HEK293 (cell line): ENCODE measurements at regions not wholly inside any gene's neighbourhood (a gene's known extent, or its start where the extent isn't known, plus 50 kb on each side); places are given as distances from the start of the nearest gene placed in this dataset.

Experiments
- CTCF ChIA-PET: fragments of 350-600 bp; formaldehyde crosslinking; extraction: SDS; loops from one replicate; lab custom pipeline; 2021; ENCODE audit warnings: antibody characterized with exemption; lab: Yijun Ruan, JAX
- POLR2A ChIA-PET: fragments of 300-600 bp; formaldehyde crosslinking; extraction: SDS; loops from one replicate; lab custom pipeline; 2020; ENCODE audit warnings: antibody characterized with exemption, inconsistent platforms; lab: Yijun Ruan, JAX
- H3K27ac ChIP-seq: fragments of 200-500 bp; sonication (Bioruptor generic); 2 replicates; pipeline ENCODE4 v1.5.1; 2014; ENCODE audit warnings: low read depth, low read length, control low read depth, inconsistent platforms; ENCODE audit errors: extremely low read depth
- H3K36me3 ChIP-seq, 2 experiments: fragments of 200-500 bp in 1 of 2; sonication (Bioruptor generic) in 1 of 2; 1 replicate in 1 of 2; 2 replicates in 1 of 2; pipeline ENCODE4 v1.5.1; 2014 to 2017; ENCODE audit warnings: inconsistent platforms in 2 of 2, low read length in 2 of 2; ENCODE audit not compliant: control insufficient read depth in 2 of 2, insufficient read depth in 1 of 2
- H3K4me1 ChIP-seq: fragments of 200-500 bp; sonication (Bioruptor generic); 2 replicates; pipeline ENCODE4 v1.5.1; 2014; ENCODE audit warnings: mild to moderate bottlenecking, low read length, inconsistent platforms; ENCODE audit not compliant: control insufficient read depth, insufficient read depth
- H3K4me3 ChIP-seq: 2 replicates; pipeline ENCODE4 v1.5.1; 2011; ENCODE audit warnings: low read depth, mild to moderate bottlenecking, control low read depth, low read length, moderate library complexity
- H3K9me3 ChIP-seq: fragments of 200-500 bp; sonication (Bioruptor generic); 2 replicates; pipeline ENCODE4 v1.5.1; 2014; ENCODE audit warnings: low read depth, low read length, inconsistent platforms; ENCODE audit not compliant: control insufficient read depth, insufficient read depth
- TRIM28 ChIP-seq: IDR thresholded peaks from 2 replicates; pipeline ENCODE4 v1.6.1; 2011; ENCODE audit warnings: low read length, control low read depth, borderline replicate concordance
- ZBTB1 ChIP-seq: fragments of 450-650 bp; formaldehyde crosslinking; IDR thresholded peaks from 2 replicates; pipeline ENCODE4 v1.5.1; 2016; ENCODE audit warnings: missing biosample characterization, missing genetic modification characterization
- ZBTB44 ChIP-seq: fragments of 450-650 bp; IDR thresholded peaks from 2 replicates; pipeline ENCODE4 v1.5.1; 2018; ENCODE audit warnings: missing biosample characterization, mild to moderate bottlenecking, missing genetic modification characterization
- ZNF2 ChIP-seq: fragments of 450-650 bp; formaldehyde crosslinking; IDR thresholded peaks from 2 replicates; pipeline ENCODE4 v1.5.1; 2016; ENCODE audit warnings: missing biosample characterization, missing genetic modification characterization
- ZNF221 ChIP-seq: fragments of 450-650 bp; formaldehyde crosslinking; IDR thresholded peaks from 2 replicates; pipeline ENCODE4 v1.5.1; 2017; ENCODE audit warnings: missing biosample characterization, missing genetic modification characterization, borderline replicate concordance
- ZNF23 ChIP-seq: fragments of 450-650 bp; formaldehyde crosslinking; IDR thresholded peaks from 2 replicates; pipeline ENCODE4 v1.5.1; 2016; ENCODE audit warnings: missing biosample characterization, missing genetic modification characterization, borderline replicate concordance
- ZNF571 ChIP-seq: fragments of 450-650 bp; formaldehyde crosslinking; IDR thresholded peaks from 2 replicates; pipeline ENCODE4 v1.5.0; 2017; ENCODE audit warnings: missing biosample characterization, missing genetic modification characterization
- ZNF580 ChIP-seq: fragments of 450-650 bp; formaldehyde crosslinking; IDR thresholded peaks from 2 replicates; pipeline ENCODE4 v1.5.1; 2016; ENCODE audit warnings: missing biosample characterization, missing genetic modification characterization
- ZNF76 ChIP-seq: fragments of 450-650 bp; formaldehyde crosslinking; IDR thresholded peaks from 2 replicates; pipeline ENCODE4; 2016; ENCODE audit warnings: low read depth, missing biosample characterization, missing genetic modification characterization, borderline replicate concordance
- ZSCAN30 ChIP-seq: fragments of 450-650 bp; IDR thresholded peaks from 2 replicates; pipeline ENCODE4 v1.5.1; 2018; ENCODE audit warnings: missing biosample characterization, mild to moderate bottlenecking, missing genetic modification characterization, moderate library complexity
- TF ChIP-seq, protein P1 (sequence below): fragments of 450-650 bp; formaldehyde crosslinking; IDR thresholded peaks from 2 replicates; pipeline ENCODE4; 2016; ENCODE audit warnings: missing biosample characterization, missing genetic modification characterization
- TF ChIP-seq, protein P2 (sequence below): fragments of 450-650 bp; formaldehyde crosslinking; IDR thresholded peaks from 2 replicates; pipeline ENCODE4 v1.5.1; 2016; ENCODE audit warnings: missing biosample characterization, missing genetic modification characterization
- TF ChIP-seq, protein P3 (sequence below): fragments of 450-650 bp; formaldehyde crosslinking; IDR thresholded peaks from 2 replicates; pipeline ENCODE4 v1.5.1; 2016; ENCODE audit warnings: missing biosample characterization, missing genetic modification characterization, borderline replicate concordance

DNA sequence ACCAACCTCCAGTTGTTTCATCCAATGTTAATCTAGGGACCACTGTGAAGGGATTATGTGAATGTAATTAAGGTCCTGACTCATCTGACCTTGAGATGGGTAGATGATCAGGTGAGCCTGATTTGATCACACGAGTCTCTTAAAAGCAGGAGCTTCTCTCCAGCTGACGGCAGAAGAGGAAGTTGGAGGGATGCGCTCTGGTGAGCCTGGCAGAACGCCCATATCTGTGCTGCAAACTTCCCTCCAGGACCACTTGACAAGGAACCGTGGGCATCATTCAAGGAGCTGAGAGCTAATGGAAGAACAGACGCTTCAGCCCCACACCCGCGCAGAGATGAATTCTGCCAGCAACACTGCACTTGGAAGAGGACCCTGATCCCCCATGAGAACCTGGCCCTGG is 642.4 kb downstream of the TNS3 start (continued):
- TF ChIP-seq, protein P1, sequence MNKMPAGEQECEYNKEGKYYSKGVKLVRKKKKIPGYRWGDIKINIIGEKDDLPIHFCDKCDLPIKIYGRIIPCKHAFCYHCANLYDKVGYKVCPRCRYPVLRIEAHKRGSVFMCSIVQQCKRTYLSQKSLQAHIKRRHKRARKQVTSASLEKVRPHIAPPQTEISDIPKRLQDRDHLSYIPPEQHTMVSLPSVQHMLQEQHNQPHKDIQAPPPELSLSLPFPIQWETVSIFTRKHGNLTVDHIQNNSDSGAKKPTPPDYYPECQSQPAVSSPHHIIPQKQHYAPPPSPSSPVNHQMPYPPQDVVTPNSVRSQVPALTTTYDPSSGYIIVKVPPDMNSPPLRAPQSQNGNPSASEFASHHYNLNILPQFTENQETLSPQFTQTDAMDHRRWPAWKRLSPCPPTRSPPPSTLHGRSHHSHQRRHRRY (tag by site-specific recombination), result no peak
- no peak for TF ChIP-seq ZNF221 (tag by site-specific recombination)
- TF ChIP-seq, protein P2, sequence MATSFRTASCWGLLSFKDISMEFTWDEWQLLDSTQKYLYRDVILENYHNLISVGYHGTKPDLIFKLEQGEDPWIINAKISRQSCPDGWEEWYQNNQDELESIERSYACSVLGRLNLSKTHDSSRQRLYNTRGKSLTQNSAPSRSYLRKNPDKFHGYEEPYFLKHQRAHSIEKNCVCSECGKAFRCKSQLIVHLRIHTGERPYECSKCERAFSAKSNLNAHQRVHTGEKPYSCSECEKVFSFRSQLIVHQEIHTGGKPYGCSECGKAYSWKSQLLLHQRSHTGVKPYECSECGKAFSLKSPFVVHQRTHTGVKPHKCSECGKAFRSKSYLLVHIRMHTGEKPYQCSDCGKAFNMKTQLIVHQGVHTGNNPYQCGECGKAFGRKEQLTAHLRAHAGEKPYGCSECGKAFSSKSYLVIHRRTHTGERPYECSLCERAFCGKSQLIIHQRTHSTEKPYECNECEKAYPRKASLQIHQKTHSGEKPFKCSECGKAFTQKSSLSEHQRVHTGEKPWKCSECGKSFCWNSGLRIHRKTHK (tag by site-specific recombination), result no peak

- POLR2A ChIA-PET, result no interaction called here
- CTCF ChIA-PET, result interaction anchor here (0.7 to 0.8 kb wide), 2 partner anchors 15 kb away, joined by 3 read pairs; no protein-coding TSS in a partner anchor
- Histone ChIP-seq H3K4me1 (no peaks in the 10 kb centered on the region), H3K4me3 (no peak overlapping the region), H3K27ac (no peak overlapping the region), H3K9me3 (no peaks in the 10 kb centered on the region), H3K36me3 (no peaks in the 10 kb centered on the region)
- TF ChIP-seq ZNF571 (tag by site-specific recombination) (no peak), TRIM28 (no peak), ZNF23 (tag by site-specific recombination) (no peak)
- TF ChIP-seq, protein P3, sequence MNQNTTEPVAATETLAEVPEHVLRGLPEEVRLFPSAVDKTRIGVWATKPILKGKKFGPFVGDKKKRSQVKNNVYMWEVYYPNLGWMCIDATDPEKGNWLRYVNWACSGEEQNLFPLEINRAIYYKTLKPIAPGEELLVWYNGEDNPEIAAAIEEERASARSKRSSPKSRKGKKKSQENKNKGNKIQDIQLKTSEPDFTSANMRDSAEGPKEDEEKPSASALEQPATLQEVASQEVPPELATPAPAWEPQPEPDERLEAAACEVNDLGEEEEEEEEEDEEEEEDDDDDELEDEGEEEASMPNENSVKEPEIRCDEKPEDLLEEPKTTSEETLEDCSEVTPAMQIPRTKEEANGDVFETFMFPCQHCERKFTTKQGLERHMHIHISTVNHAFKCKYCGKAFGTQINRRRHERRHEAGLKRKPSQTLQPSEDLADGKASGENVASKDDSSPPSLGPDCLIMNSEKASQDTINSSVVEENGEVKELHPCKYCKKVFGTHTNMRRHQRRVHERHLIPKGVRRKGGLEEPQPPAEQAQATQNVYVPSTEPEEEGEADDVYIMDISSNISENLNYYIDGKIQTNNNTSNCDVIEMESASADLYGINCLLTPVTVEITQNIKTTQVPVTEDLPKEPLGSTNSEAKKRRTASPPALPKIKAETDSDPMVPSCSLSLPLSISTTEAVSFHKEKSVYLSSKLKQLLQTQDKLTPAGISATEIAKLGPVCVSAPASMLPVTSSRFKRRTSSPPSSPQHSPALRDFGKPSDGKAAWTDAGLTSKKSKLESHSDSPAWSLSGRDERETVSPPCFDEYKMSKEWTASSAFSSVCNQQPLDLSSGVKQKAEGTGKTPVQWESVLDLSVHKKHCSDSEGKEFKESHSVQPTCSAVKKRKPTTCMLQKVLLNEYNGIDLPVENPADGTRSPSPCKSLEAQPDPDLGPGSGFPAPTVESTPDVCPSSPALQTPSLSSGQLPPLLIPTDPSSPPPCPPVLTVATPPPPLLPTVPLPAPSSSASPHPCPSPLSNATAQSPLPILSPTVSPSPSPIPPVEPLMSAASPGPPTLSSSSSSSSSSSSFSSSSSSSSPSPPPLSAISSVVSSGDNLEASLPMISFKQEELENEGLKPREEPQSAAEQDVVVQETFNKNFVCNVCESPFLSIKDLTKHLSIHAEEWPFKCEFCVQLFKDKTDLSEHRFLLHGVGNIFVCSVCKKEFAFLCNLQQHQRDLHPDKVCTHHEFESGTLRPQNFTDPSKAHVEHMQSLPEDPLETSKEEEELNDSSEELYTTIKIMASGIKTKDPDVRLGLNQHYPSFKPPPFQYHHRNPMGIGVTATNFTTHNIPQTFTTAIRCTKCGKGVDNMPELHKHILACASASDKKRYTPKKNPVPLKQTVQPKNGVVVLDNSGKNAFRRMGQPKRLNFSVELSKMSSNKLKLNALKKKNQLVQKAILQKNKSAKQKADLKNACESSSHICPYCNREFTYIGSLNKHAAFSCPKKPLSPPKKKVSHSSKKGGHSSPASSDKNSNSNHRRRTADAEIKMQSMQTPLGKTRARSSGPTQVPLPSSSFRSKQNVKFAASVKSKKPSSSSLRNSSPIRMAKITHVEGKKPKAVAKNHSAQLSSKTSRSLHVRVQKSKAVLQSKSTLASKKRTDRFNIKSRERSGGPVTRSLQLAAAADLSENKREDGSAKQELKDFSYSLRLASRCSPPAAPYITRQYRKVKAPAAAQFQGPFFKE (tag by site-specific recombination), result no peak
Measured at GRCh38 chr7:46939089-46939488, 642.8 kb downstream of the TNS3 start.

- Histone ChIP-seq H3K9me3 (no peaks in the 10 kb centered on the region), H3K4me1 (peaks cover 7% of the 10 kb centered on the region; the same call in 1 of the 2 replicates), H3K4me3 (no peak overlapping the region), H3K27ac (no peak overlapping the region), H3K36me3 (no peaks in the 10 kb centered on the region)
- POLR2A ChIA-PET, result no interaction called here
- CTCF ChIA-PET, result interaction anchor here (0.6 kb wide), 1 partner anchor 31 kb away, joined by 3 read pairs; no protein-coding TSS in a partner anchor
- TF ChIP-seq ZNF2, result no peak
- TF ChIP-seq ZSCAN30, result no peak
- no peak for TF ChIP-seq ZBTB44 (tag by site-specific recombination)
- TF ChIP-seq ZBTB1 (tag by site-specific recombination), result no peak
- no peak for TF ChIP-seq ZNF76
- TF ChIP-seq ZNF580 (tag by site-specific recombination), result no peak
Measured at GRCh38 chr7:46937826-46938225, 644.1 kb downstream of the TNS3 start.
